Panc1 (cell line): ENCODE measurements at regions not wholly inside any gene's neighbourhood (a gene's known extent, or its start where the extent isn't known, plus 50 kb on each side); places are given as distances from the start of the nearest gene placed in this dataset.
A peak's percentile ranks its signal among the peaks of the same experiment; 100 is the strongest.

Experiments
- POLR2AphosphoS5 ChIP-seq: IDR thresholded peaks from 2 replicates; pipeline ENCODE4 v1.6.1; 2012; ENCODE audit warnings: mild to moderate bottlenecking, low read depth, low read length, moderate library complexity
- TF ChIP-seq, protein P1 (sequence below): fragments of 450-650 bp; IDR thresholded peaks from 2 replicates; pipeline ENCODE4 v1.5.1; 2017; ENCODE audit warnings: mild to moderate bottlenecking
- TF ChIP-seq, protein P2 (sequence below), 2 experiments: IDR thresholded peaks; 2 replicates each; pipeline ENCODE4 v1.6.1; 2011 to 2012; ENCODE audit warnings: low read depth in 2 of 2, control low read depth in 1 of 2, low read length in 1 of 2, mild to moderate bottlenecking in 1 of 2, moderate library complexity in 1 of 2; ENCODE audit not compliant: insufficient read depth in 1 of 2

DNA sequence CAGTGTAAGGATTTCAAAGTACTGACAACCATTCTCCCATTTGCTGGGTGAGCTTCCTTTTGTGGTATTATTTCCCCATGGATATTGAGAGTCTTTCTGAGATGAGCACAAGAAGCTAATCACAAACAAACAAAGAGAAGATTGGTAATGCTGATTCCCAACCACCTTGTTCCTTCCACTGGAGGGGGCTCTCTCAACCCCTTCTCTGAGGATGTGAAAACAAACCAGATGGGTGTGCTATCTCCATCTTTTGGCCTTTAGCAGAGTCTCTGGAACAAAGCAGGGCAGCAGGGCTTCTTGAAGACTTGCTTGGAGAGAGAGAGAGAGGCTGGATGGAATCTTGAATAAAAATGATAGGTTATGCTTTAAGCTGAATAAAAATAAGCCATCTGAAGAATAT is 576.7 kb upstream of the ZNF462 start:
- no peak for TF ChIP-seq POLR2AphosphoS5
- TF ChIP-seq, protein P1, sequence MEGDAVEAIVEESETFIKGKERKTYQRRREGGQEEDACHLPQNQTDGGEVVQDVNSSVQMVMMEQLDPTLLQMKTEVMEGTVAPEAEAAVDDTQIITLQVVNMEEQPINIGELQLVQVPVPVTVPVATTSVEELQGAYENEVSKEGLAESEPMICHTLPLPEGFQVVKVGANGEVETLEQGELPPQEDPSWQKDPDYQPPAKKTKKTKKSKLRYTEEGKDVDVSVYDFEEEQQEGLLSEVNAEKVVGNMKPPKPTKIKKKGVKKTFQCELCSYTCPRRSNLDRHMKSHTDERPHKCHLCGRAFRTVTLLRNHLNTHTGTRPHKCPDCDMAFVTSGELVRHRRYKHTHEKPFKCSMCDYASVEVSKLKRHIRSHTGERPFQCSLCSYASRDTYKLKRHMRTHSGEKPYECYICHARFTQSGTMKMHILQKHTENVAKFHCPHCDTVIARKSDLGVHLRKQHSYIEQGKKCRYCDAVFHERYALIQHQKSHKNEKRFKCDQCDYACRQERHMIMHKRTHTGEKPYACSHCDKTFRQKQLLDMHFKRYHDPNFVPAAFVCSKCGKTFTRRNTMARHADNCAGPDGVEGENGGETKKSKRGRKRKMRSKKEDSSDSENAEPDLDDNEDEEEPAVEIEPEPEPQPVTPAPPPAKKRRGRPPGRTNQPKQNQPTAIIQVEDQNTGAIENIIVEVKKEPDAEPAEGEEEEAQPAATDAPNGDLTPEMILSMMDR, result peak; percentile 2; the same call in 1 of the 2 replicates
- TF ChIP-seq, protein P2, sequence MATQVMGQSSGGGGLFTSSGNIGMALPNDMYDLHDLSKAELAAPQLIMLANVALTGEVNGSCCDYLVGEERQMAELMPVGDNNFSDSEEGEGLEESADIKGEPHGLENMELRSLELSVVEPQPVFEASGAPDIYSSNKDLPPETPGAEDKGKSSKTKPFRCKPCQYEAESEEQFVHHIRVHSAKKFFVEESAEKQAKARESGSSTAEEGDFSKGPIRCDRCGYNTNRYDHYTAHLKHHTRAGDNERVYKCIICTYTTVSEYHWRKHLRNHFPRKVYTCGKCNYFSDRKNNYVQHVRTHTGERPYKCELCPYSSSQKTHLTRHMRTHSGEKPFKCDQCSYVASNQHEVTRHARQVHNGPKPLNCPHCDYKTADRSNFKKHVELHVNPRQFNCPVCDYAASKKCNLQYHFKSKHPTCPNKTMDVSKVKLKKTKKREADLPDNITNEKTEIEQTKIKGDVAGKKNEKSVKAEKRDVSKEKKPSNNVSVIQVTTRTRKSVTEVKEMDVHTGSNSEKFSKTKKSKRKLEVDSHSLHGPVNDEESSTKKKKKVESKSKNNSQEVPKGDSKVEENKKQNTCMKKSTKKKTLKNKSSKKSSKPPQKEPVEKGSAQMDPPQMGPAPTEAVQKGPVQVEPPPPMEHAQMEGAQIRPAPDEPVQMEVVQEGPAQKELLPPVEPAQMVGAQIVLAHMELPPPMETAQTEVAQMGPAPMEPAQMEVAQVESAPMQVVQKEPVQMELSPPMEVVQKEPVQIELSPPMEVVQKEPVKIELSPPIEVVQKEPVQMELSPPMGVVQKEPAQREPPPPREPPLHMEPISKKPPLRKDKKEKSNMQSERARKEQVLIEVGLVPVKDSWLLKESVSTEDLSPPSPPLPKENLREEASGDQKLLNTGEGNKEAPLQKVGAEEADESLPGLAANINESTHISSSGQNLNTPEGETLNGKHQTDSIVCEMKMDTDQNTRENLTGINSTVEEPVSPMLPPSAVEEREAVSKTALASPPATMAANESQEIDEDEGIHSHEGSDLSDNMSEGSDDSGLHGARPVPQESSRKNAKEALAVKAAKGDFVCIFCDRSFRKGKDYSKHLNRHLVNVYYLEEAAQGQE (IDR thresholded peaks at IDR 0.05; ENCODE audit: insufficient read depth in 1 of 2, low read depth in 2 of 2, low read length in 1 of 2), result no peak
